Uterus (tissue), 3 donors: ENCODE measurements at regions not wholly inside any gene's neighbourhood (a gene's known extent, or its start where the extent isn't known, plus 50 kb on each side); places are given as distances from the start of the nearest gene placed in this dataset.

ENCODE experiments used
- DNase-seq, 2 donors: peaks; one replicate each; pipeline ENCODE4 v3.0.0-alpha.2; 2019 to 2020
- H3K27ac ChIP-seq, 2 donors: fragments of 200-600 bp; sonication (generic); 1 replicate in 1 of 2; 2 replicates in 1 of 2; pipeline ENCODE4 v1.5.1; 2016 to 2018
- H3K27me3 ChIP-seq, 2 donors: fragments of 200-600 bp; sonication (generic); one replicate each; pipeline ENCODE4 v1.5.1; 2018 to 2019; ENCODE audit warnings: control low read depth in 1 of 2
- H3K36me3 ChIP-seq, 2 donors: fragments of 200-600 bp; sonication (generic); one replicate each; pipeline ENCODE4 v1.5.1; 2019; ENCODE audit warnings: control low read depth in 1 of 2
- H3K4me1 ChIP-seq, 2 donors: fragments of 200-600 bp; sonication (generic); one replicate each; pipeline ENCODE4 v1.5.1; 2018 to 2019; ENCODE audit warnings: control low read depth in 1 of 2
- H3K4me3 ChIP-seq, 2 donors: fragments of 200-600 bp; sonication (generic); 1 replicate in 1 of 2; 2 replicates in 1 of 2; pipeline ENCODE4 v1.5.1; 2018 to 2019; ENCODE audit warnings: mild to moderate bottlenecking in 1 of 2
- H3K9me3 ChIP-seq, 2 donors: fragments of 200-600 bp; sonication (generic); one replicate each; pipeline ENCODE4 v1.5.1; 2019; ENCODE audit warnings: control low read depth in 1 of 2
- POLR2A ChIP-seq, 2 donors: fragments of 450-650 bp; IDR thresholded peaks; one replicate each; pipeline ENCODE4 v1.6.1; 2016; ENCODE audit warnings: antibody characterized with exemption in 2 of 2, mild to moderate bottlenecking in 1 of 2, moderate library complexity in 1 of 2
- intact Hi-C: fragments of 100-400 bp; cut with DNase I; formaldehyde crosslinking; loops from one replicate; pipeline ENCODE4 v1.15.1; 2023; ENCODE audit warnings: low total_unique reads
- TF ChIP-seq, protein P1 (sequence below), 4 experiments: fragments of 200-600 bp in 2 of 4; fragments of 450-650 bp in 2 of 4; sonication (generic) in 2 of 4; IDR thresholded peaks; one replicate each; pipeline ENCODE4 v1.5.1; 2016 to 2019; ENCODE audit warnings: antibody characterized with exemption in 4 of 4, mild to moderate bottlenecking in 2 of 4, moderate library complexity in 1 of 4
- donor health status: DM: yes; HTN: yes; CAD: no.

DNA sequence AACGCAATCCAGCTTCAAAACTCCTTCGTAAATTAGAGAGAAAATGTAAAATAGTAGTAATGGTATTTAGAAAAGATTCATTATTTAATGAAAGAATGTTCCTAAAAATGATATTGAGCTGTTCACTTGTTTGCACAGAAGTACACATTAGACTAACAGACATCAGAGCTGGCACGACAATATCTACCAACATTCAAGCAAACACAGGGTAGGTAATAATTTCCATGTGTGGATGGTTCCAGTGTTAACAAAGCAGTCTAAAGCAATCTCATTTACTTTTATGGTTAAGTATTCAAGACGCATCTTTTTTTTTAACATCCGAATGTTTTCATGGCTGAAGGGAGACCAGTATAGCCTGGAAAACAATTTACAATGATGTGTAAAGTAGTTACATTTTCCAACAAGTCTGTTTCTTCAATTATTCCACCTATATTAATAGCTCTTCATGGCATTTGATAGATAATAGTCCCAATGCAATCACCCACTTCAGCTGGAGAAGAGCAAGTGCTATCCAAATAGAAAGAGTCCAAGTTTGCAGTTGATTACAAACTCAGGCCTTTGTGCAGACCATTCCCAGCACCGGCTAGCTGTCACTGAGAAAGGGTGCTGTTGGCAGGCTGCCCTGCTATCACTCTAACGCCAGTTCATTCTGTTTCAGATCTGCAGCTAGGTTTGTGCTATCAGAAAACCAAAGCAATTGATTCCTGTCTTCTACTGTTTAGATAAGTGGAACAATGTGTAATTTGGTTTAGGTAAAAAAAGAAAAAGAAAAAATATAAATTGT lies 458.8 kb downstream of the DTWD2 start:
- intact Hi-C loops, result no loop called here
- Histone ChIP-seq H3K4me1 (no peaks in the 10 kb centered on the region), H3K4me3 (no peak overlapping the region), H3K9me3 (no peaks in the 10 kb centered on the region), H3K27ac (no peak overlapping the region), H3K27me3 (no peaks in the 10 kb centered on the region), H3K36me3 (no peaks in the 10 kb centered on the region)
- TF ChIP-seq, protein P1, sequence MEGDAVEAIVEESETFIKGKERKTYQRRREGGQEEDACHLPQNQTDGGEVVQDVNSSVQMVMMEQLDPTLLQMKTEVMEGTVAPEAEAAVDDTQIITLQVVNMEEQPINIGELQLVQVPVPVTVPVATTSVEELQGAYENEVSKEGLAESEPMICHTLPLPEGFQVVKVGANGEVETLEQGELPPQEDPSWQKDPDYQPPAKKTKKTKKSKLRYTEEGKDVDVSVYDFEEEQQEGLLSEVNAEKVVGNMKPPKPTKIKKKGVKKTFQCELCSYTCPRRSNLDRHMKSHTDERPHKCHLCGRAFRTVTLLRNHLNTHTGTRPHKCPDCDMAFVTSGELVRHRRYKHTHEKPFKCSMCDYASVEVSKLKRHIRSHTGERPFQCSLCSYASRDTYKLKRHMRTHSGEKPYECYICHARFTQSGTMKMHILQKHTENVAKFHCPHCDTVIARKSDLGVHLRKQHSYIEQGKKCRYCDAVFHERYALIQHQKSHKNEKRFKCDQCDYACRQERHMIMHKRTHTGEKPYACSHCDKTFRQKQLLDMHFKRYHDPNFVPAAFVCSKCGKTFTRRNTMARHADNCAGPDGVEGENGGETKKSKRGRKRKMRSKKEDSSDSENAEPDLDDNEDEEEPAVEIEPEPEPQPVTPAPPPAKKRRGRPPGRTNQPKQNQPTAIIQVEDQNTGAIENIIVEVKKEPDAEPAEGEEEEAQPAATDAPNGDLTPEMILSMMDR (IDR thresholded peaks at IDR 0.05), result no peak
- TF ChIP-seq POLR2A (IDR thresholded peaks at IDR 0.05), result no peak
- no peak for DNase-seq

DNA sequence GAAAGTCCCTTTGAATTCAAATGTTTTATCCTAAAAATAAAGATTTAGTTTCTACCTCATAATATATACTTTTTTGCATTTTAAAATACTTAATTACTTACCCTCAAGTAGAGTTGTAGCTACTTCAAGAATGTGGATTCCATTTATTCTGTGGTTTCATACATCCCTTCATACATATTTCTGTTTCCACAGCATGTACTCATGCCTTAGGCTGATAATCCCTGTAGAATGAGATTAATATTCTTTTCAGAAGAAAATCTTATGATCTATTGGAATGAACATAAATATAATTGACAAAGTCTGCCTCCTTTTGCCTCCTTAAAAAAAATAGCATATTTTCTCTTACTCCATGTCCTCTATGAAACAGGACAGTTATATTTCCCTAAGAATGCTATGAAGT lies 465.7 kb downstream of the DTWD2 start:
- intact Hi-C loops, result no loop called here
- Histone ChIP-seq H3K36me3 (no peaks in the 10 kb centered on the region), H3K4me3 (no peak overlapping the region), H3K27me3 (no peaks in the 10 kb centered on the region), H3K4me1 (no peaks in the 10 kb centered on the region), H3K9me3 (no peaks in the 10 kb centered on the region), H3K27ac (no peak overlapping the region)
- no peak for DNase-seq
- TF ChIP-seq, protein P1 (IDR thresholded peaks at IDR 0.05), result no peak
- no peak for TF ChIP-seq POLR2A (IDR thresholded peaks at IDR 0.05)

DNA sequence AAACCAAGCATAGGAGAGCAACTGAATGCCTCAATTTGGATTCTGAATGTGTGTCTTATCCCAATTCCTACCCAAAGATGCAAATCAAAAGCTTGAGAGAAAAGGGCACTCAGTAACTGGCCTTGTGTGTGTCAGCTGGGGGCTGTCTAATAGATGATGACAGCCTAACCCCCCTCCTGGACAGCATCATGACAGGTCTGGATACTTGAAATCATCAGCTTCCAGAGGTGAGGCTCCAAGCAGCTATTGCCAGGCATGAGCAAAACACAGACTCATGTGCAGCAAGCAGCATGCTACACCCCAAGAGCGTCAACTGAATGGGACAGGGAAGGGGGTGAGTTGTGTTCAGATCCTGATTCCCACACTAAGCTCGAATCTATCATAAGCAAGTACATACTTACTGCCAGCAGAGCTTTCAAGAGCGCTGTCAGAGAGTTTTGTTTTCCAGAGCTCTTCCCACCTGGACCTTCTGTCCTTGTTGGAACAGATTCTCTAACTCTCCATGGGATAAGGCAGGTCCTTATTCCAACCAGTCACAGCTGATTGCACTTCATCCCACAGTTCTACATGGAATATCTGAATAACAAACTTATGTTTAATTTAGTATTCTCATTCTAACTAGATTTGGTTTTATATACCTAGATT lies 467.5 kb downstream of the DTWD2 start:
- no peaks in the 10 kb centered on the region for H3K9me3 ChIP-seq
- no peak overlapping the region for H3K4me3 ChIP-seq
- no peaks in the 10 kb centered on the region for H3K36me3 ChIP-seq
- H3K4me1 ChIP-seq, result no peaks in the 10 kb centered on the region
- intact Hi-C loops, result no loop called here
- no peak for DNase-seq
- H3K27ac ChIP-seq, result no peak overlapping the region
- TF ChIP-seq POLR2A (IDR thresholded peaks at IDR 0.05), result no peak
- TF ChIP-seq, protein P1 (IDR thresholded peaks at IDR 0.05), result no peak
- no peaks in the 10 kb centered on the region for H3K27me3 ChIP-seq

DNA sequence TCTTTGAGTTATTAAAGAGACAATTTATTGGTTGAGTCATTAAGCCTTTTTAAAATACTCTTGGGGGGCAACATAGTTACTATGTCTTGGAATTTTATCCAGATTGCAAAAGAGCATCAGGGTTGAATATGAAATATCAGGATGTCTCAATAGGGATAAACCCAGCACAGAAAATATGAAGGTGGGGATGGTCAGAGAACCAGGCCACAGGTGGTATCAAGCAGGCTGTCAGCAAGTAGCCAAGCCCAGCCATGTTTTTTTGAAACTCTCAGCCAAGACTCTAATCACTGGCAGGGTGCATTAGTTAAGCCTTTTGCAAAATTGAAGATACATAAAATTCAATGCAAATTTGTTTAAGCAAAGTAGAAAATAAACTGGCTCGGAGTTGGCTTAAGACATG lies 468.9 kb downstream of the DTWD2 start:
- intact Hi-C loops, result no loop called here
- no peak for DNase-seq

DNA sequence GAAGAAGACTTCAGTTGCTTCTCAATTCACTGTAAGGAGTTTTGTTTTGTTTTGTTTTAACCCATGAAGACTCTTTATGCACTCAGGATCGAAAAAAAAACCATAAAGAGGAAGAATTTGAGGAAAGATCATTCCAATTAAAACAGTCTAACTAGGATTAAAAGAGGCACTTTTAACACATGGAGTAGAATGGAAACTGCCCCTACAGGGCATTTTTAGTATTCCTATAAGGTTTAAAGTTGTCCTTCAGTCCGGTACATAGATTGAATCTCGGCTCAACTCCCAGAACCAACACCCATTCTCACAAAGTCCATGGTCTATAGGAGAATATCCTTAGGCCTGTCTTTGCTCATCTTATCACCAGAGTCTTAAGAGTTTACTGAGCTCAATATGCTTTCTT lies 469.6 kb downstream of the DTWD2 start:
- TF ChIP-seq POLR2A (IDR thresholded peaks at IDR 0.05), result no peak
- TF ChIP-seq, protein P1 (IDR thresholded peaks at IDR 0.05), result no peak
- H3K27ac ChIP-seq, result no peak overlapping the region
- intact Hi-C loops, result no loop called here
- H3K4me1 ChIP-seq, result no peaks in the 10 kb centered on the region
- H3K36me3 ChIP-seq, result no peaks in the 10 kb centered on the region
- no peak for DNase-seq
- no peak overlapping the region for H3K4me3 ChIP-seq
- H3K27me3 ChIP-seq, result no peaks in the 10 kb centered on the region
- no peaks in the 10 kb centered on the region for H3K9me3 ChIP-seq

More for the DNA sequence above, 468.9 kb downstream of the DTWD2 start:
- no peaks in the 10 kb centered on the region for H3K4me1 ChIP-seq
- H3K36me3 ChIP-seq, result no peaks in the 10 kb centered on the region
- H3K9me3 ChIP-seq, result no peaks in the 10 kb centered on the region
- H3K27me3 ChIP-seq, result no peaks in the 10 kb centered on the region
- TF ChIP-seq, protein P1 (IDR thresholded peaks at IDR 0.05), result no peak
- TF ChIP-seq POLR2A (IDR thresholded peaks at IDR 0.05), result no peak
- H3K27ac ChIP-seq, result no peak overlapping the region
- H3K4me3 ChIP-seq, result no peak overlapping the region
